K562 (cell line): ENCODE measurements at regions not wholly inside any gene's neighbourhood (a gene's known extent, or its start where the extent isn't known, plus 50 kb on each side); places are given as distances from the start of the nearest gene placed in this dataset.

Experiments used
- ATAC-seq: fragments of 200-7000 bp; cut with Tn5 transposase; 3 replicates; pipeline ENCODE4 v1.9.1; 2020; ENCODE audit warnings: moderate library complexity
- BruUV-seq: library from RNA; stranded (reverse); fragments of 400-500 nt; replicated peaks from 2 replicates; lab custom pipeline; 2021; lab: Mats Ljungman, UMichigan
- CTCF ChIA-PET: fragments of 300-600 bp; formaldehyde crosslinking; extraction: SDS; loops from one replicate; lab custom pipeline; 2021; ENCODE audit warnings: low intra/inter-chr PET ratio; lab: Yijun Ruan, JAX
- POLR2A ChIA-PET: fragments of 300-600, 350-650 bp; sonication (Branson Sonifier 250); formaldehyde crosslinking; extraction: SDS; loops from one replicate; lab custom pipeline; 2021; ENCODE audit warnings: antibody characterized with exemption, inconsistent platforms; lab: Yijun Ruan, JAX
- DNase-seq, 4 experiments: peaks; one replicate each; pipeline versions ENCODE4 v3.0.0 to v3.0.0-alpha.2; 2011 to 2018; ENCODE audit warnings: low spot score in 3 of 4, mixed read lengths in 3 of 4; ENCODE audit errors: extremely low read depth in 1 of 4
- FAIRE-seq: peaks from 2 replicates; lab custom pipeline; 2011; peaks lifted over from hg19 to GRCh38; lab: Jason Lieb, UNC
- H2AFZ ChIP-seq: 2 replicates; pipeline ENCODE4 v1.6.0; 2011; ENCODE audit warnings: low read depth, low read length, control low read depth, inconsistent platforms
- H3K27ac ChIP-seq: fragments of 200-600 bp; 3 replicates; pipeline ENCODE4 v1.8.0; 2011; ENCODE audit warnings: low read depth, mild to moderate bottlenecking, control low read depth, inconsistent platforms, low read length, moderate library complexity, mixed read lengths; ENCODE audit errors: extremely low read depth
- H3K27me3 ChIP-seq, 2 experiments: fragments of 300-600 bp in 1 of 2; 2 replicates in 1 of 2; 3 replicates in 1 of 2; pipeline versions ENCODE4 v1.6.0 to v1.8.0; 2011; ENCODE audit warnings: inconsistent platforms in 2 of 2, low read length in 2 of 2, mild to moderate bottlenecking in 1 of 2, mixed read lengths in 1 of 2, moderate library complexity in 1 of 2; ENCODE audit not compliant: control insufficient read depth in 2 of 2, insufficient read depth in 2 of 2
- H3K36me3 ChIP-seq: fragments of 300-600 bp; 3 replicates; pipeline ENCODE4 v1.8.0; 2011; ENCODE audit warnings: mild to moderate bottlenecking, low read length, inconsistent platforms; ENCODE audit not compliant: control insufficient read depth, insufficient read depth
- H3K4me1 ChIP-seq, 2 experiments: fragments of 200-600 bp in 1 of 2; replicated peaks in 1 of 2; 2 replicates in 1 of 2; 3 replicates in 1 of 2; pipeline versions ENCODE4 v1.5.1 to v1.8.0; 2011; ENCODE audit warnings: inconsistent platforms in 2 of 2, low read length in 2 of 2, mild to moderate bottlenecking in 1 of 2, mixed read lengths in 1 of 2, moderate library complexity in 1 of 2; ENCODE audit not compliant: control insufficient read depth in 2 of 2, insufficient read depth in 2 of 2
- H3K4me2 ChIP-seq: 2 replicates; pipeline ENCODE4 v1.6.1; 2011; ENCODE audit warnings: low read length, control low read depth, inconsistent platforms, mixed read lengths; ENCODE audit not compliant: insufficient read depth
- H3K4me3 ChIP-seq: fragments of 200-600 bp; sonication (generic), shearing (Covaris generic); 2 replicates; pipeline ENCODE4 v1.5.1; 2016; ENCODE audit warnings: control low read depth, inconsistent platforms
- H3K79me2 ChIP-seq: fragments of 200-600 bp; 3 replicates; pipeline ENCODE4 v1.8.0; 2011; ENCODE audit warnings: low read length, inconsistent platforms; ENCODE audit not compliant: control insufficient read depth, insufficient read depth
- H3K9ac ChIP-seq, 2 experiments: 2 replicates each; pipeline versions ENCODE4 v1.6.0 to v1.6.1; 2011; ENCODE audit warnings: low read depth in 2 of 2, low read length in 2 of 2, control low read depth in 1 of 2, inconsistent platforms in 1 of 2, mild to moderate bottlenecking in 1 of 2, mixed read lengths in 1 of 2; ENCODE audit not compliant: insufficient read depth in 1 of 2
- H3K9me1 ChIP-seq: one replicate; pipeline ENCODE4 v1.6.0; 2011; ENCODE audit warnings: inconsistent platforms, mild to moderate bottlenecking, low read length, moderate library complexity; ENCODE audit not compliant: control insufficient read depth, insufficient read depth
- H3K9me3 ChIP-seq: replicated peaks from 2 replicates; pipeline ENCODE4 v1.5.1; 2011; ENCODE audit warnings: low read depth, low read length, inconsistent platforms; ENCODE audit not compliant: control insufficient read depth, insufficient read depth
- H4K20me1 ChIP-seq: replicated peaks from 2 replicates; pipeline ENCODE4 v1.6.1; 2011; ENCODE audit warnings: low read length, inconsistent platforms, mixed read lengths; ENCODE audit not compliant: control insufficient read depth, insufficient read depth
- LEF1 ChIP-seq: fragments of 450-650 bp; IDR thresholded peaks from 2 replicates; pipeline ENCODE4 v1.6.1; 2016; ENCODE audit warnings: mild to moderate bottlenecking
- RBBP5 ChIP-seq: fragments of 200-600 bp; sonication (generic); IDR thresholded peaks from 2 replicates; pipeline ENCODE4 v1.6.1; 2012; ENCODE audit warnings: borderline replicate concordance, mild to moderate bottlenecking, low read length, control low read depth, inconsistent platforms; ENCODE audit not compliant: insufficient read depth, poor library complexity, severe bottlenecking
- TAF15 ChIP-seq: fragments of 200-400 bp; formaldehyde crosslinking; IDR thresholded peaks from 2 replicates; pipeline ENCODE4 v1.6.1; 2017; ENCODE audit warnings: mild to moderate bottlenecking, low read depth, low read length, moderate library complexity
- ZKSCAN8 ChIP-seq: fragments of 200-800 bp; sonication (Bioruptor generic); IDR thresholded peaks from 2 replicates; pipeline ENCODE4 v1.6.1; 2016; ENCODE audit warnings: missing genetic modification characterization, missing compliant biosample characterization
- ZNF175 ChIP-seq: fragments of 200-800 bp; sonication (Bioruptor generic); IDR thresholded peaks from 2 replicates; pipeline ENCODE4 v1.6.1; 2016; ENCODE audit warnings: low read depth, mild to moderate bottlenecking, missing genetic modification characterization, missing compliant biosample characterization
- ZNF316 ChIP-seq: fragments of 450-650 bp; IDR thresholded peaks from 2 replicates; pipeline ENCODE4 v1.6.1; 2016
- ZNF354B ChIP-seq: fragments of 250-450 bp; sonication (Bioruptor Pico); IDR thresholded peaks from 2 replicates; pipeline ENCODE4 v1.4.0; 2020
- ZNF398 ChIP-seq: fragments of 250-450 bp; sonication (Bioruptor Pico); IDR thresholded peaks from 2 replicates; pipeline ENCODE4 v1.8.0; 2021; ENCODE audit warnings: moderate library complexity, mild to moderate bottlenecking, inconsistent platforms
- ZNF408 ChIP-seq: fragments of 250-450 bp; sonication (Bioruptor Pico); IDR thresholded peaks from 2 replicates; pipeline ENCODE4 v1.4.0; 2020; ENCODE audit warnings: low read depth, mild to moderate bottlenecking, moderate library complexity
- ZNF431 ChIP-seq: sonication (generic); formaldehyde crosslinking; IDR thresholded peaks from 2 replicates; pipeline ENCODE4 v1.8.0; 2022; ENCODE audit warnings: mild to moderate bottlenecking, missing genetic modification reagents
- ZSCAN32 ChIP-seq: fragments of 450-650 bp; formaldehyde crosslinking; IDR thresholded peaks from 2 replicates; pipeline ENCODE4 v1.4.0; 2020; ENCODE audit warnings: mild to moderate bottlenecking, moderate library complexity
- WGBS: fragments of 100-300 bp; shearing (Covaris generic); methylation state at CpG from one replicate; pipeline ENCODE4 v1.1.6; 2016; ENCODE audit warnings: low coverage, mixed read lengths; ENCODE audit not compliant: insufficient coverage; ENCODE audit errors: missing lambda C conversion rate; 5-methylcytosine and 5-hydroxymethylcytosine counted together
- in situ Hi-C: fragments of 300-500 bp; cut with MboI; formaldehyde crosslinking; loops from 4 replicates; pipeline ENCODE4 v1.15.0; 2018; ENCODE audit warnings: inconsistent platforms, mixed read lengths
- intact Hi-C: fragments of 100-400 bp; cut with micrococcal nuclease; formaldehyde crosslinking; loops from 2 replicates; pipeline ENCODE4 v1.14.2; 2022

DNA sequence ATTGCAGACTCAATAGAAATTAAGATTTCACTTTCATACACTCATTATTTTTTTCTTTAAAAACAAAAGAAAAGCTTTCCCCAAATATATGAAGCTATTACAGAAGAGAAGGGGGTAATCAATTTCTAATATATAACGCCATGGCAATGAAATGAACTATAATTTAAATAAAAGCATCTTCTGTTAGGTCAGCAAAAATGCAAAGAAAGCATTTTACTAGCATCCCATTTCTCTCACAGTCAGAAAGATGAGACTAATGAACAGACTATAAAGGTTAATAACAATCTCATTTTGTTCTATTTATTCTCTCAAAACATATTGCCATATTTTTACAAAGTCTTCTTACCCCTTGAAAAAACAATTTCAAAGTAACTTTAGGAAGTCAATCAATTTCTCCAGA is 89.0 kb downstream of the TRIML1 start:
- ATAC-seq (no peak), DNase-seq (no peak), FAIRE-seq (no peak)
- in situ Hi-C loops (no loop called here), intact Hi-C loops (no loop called here)
- 10% methylated on average over 1 of the region's 1 CpG for WGBS
- BruUV-seq = no TSS peak
- Histone ChIP-seq H3K9ac (no peak overlapping the region), H3K4me2 (no peak overlapping the region), H3K4me3 (no peak overlapping the region), H3K79me2 (no peaks in the 10 kb centered on the region), H3K27me3 (no peaks in the 10 kb centered on the region), H3K36me3 (no peaks in the 10 kb centered on the region), H3K4me1 (no peaks in the 10 kb centered on the region), H3K9me3 (no peaks in the 10 kb centered on the region), H3K9me1 (no peaks in the 10 kb centered on the region), H3K27ac (no peak overlapping the region), H4K20me1 (no peaks in the 10 kb centered on the region), H2AFZ (no peak overlapping the region)
- TF ChIP-seq ZKSCAN8 (no peak), ZNF316 (peak; percentile 32; the same call in 1 of the 2 replicates)
- ChIA-PET CTCF (interaction anchor here (0.6 kb wide), 1 partner anchor 29 kb away, joined by 4 read pairs; no protein-coding TSS in a partner anchor), POLR2A (no interaction called here)

DNA sequence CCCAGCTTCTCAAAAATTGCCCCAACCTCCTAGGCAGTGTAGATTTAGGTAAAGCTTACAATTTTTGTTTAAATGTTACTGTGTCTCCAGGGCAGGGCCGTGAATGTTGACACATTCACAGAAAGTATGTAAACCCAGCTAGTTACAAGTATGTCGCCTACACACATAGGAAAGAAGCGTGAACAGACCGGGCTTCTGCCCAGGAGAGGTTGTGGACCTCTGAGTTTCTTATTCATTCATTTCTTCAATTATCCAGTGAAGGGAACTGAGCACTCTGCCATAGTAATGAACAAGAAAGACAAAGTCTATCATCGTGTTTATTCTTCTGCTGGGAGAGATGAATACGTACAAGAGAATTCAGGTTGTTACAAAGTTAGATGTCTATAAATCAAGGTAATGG is 93.2 kb downstream of the TRIML1 start:
- no TSS peak for BruUV-seq
- no peak for DNase-seq
- TF ChIP-seq ZNF398 (CRISPR knock-in tag) (no peak), TAF15 (no peak), ZNF175 (CRISPR knock-in tag) (no peak), ZNF431 (no peak), ZSCAN32 (no peak), RBBP5 (no peak), ZNF408 (CRISPR knock-in tag) (no peak), ZNF354B (CRISPR knock-in tag) (no peak), LEF1 (no peak)
- intact Hi-C loops (no loop called here), in situ Hi-C loops (no loop called here)
- no peaks in the 10 kb centered on the region for H3K79me2 ChIP-seq
- no peak overlapping the region for H2AFZ ChIP-seq
- no peaks in the 10 kb centered on the region for H3K4me1 ChIP-seq
- no peak overlapping the region for H3K27ac ChIP-seq
- POLR2A ChIA-PET = no interaction called here
- 0% methylated on average over 6 of the region's 6 CpGs for WGBS
- H3K9me1 ChIP-seq = no peaks in the 10 kb centered on the region
- no peak for FAIRE-seq
- no peak overlapping the region for H3K4me3 ChIP-seq
- no peak overlapping the region for H3K4me2 ChIP-seq
- no peaks in the 10 kb centered on the region for H3K36me3 ChIP-seq
- no peaks in the 10 kb centered on the region; a peak in 1 of 5 replicates for H3K27me3 ChIP-seq
- ATAC-seq = no peak
- H3K9me3 ChIP-seq = no peaks in the 10 kb centered on the region
- no peak overlapping the region for H3K9ac ChIP-seq
- no peaks in the 10 kb centered on the region for H4K20me1 ChIP-seq
- CTCF ChIA-PET = no interaction called here
